K562 (cell line): ENCODE measurements at regions not wholly inside any gene's neighbourhood (a gene's known extent, or its start where the extent isn't known, plus 50 kb on each side); places are given as distances from the start of the nearest gene placed in this dataset.

Source experiments
- ATAC-seq: fragments of 200-7000 bp; cut with Tn5 transposase; 3 replicates; pipeline ENCODE4 v1.9.1; 2020; ENCODE audit warnings: moderate library complexity
- BruUV-seq: library from RNA; stranded (reverse); fragments of 400-500 nt; replicated peaks from 2 replicates; lab custom pipeline; 2021; lab: Mats Ljungman, UMichigan
- CTCF ChIA-PET: fragments of 300-600 bp; formaldehyde crosslinking; extraction: SDS; loops from one replicate; lab custom pipeline; 2021; ENCODE audit warnings: low intra/inter-chr PET ratio; lab: Yijun Ruan, JAX
- POLR2A ChIA-PET: fragments of 300-600, 350-650 bp; sonication (Branson Sonifier 250); formaldehyde crosslinking; extraction: SDS; loops from one replicate; lab custom pipeline; 2021; ENCODE audit warnings: antibody characterized with exemption, inconsistent platforms; lab: Yijun Ruan, JAX
- DNase-seq, 4 experiments: peaks; one replicate each; pipeline versions ENCODE4 v3.0.0 to v3.0.0-alpha.2; 2011 to 2018; ENCODE audit warnings: low spot score in 3 of 4, mixed read lengths in 3 of 4; ENCODE audit errors: extremely low read depth in 1 of 4
- FAIRE-seq: peaks from 2 replicates; lab custom pipeline; 2011; peaks lifted over from hg19 to GRCh38; lab: Jason Lieb, UNC
- H2AFZ ChIP-seq: 2 replicates; pipeline ENCODE4 v1.6.0; 2011; ENCODE audit warnings: low read depth, low read length, control low read depth, inconsistent platforms
- H3K27ac ChIP-seq: fragments of 200-600 bp; 3 replicates; pipeline ENCODE4 v1.8.0; 2011; ENCODE audit warnings: low read depth, mild to moderate bottlenecking, control low read depth, inconsistent platforms, low read length, moderate library complexity, mixed read lengths; ENCODE audit errors: extremely low read depth
- H3K27me3 ChIP-seq, 2 experiments: fragments of 300-600 bp in 1 of 2; 2 replicates in 1 of 2; 3 replicates in 1 of 2; pipeline versions ENCODE4 v1.6.0 to v1.8.0; 2011; ENCODE audit warnings: inconsistent platforms in 2 of 2, low read length in 2 of 2, mild to moderate bottlenecking in 1 of 2, mixed read lengths in 1 of 2, moderate library complexity in 1 of 2; ENCODE audit not compliant: control insufficient read depth in 2 of 2, insufficient read depth in 2 of 2
- H3K36me3 ChIP-seq: fragments of 300-600 bp; 3 replicates; pipeline ENCODE4 v1.8.0; 2011; ENCODE audit warnings: mild to moderate bottlenecking, low read length, inconsistent platforms; ENCODE audit not compliant: control insufficient read depth, insufficient read depth
- H3K4me1 ChIP-seq, 2 experiments: fragments of 200-600 bp in 1 of 2; replicated peaks in 1 of 2; 2 replicates in 1 of 2; 3 replicates in 1 of 2; pipeline versions ENCODE4 v1.5.1 to v1.8.0; 2011; ENCODE audit warnings: inconsistent platforms in 2 of 2, low read length in 2 of 2, mild to moderate bottlenecking in 1 of 2, mixed read lengths in 1 of 2, moderate library complexity in 1 of 2; ENCODE audit not compliant: control insufficient read depth in 2 of 2, insufficient read depth in 2 of 2
- H3K4me2 ChIP-seq: 2 replicates; pipeline ENCODE4 v1.6.1; 2011; ENCODE audit warnings: low read length, control low read depth, inconsistent platforms, mixed read lengths; ENCODE audit not compliant: insufficient read depth
- H3K4me3 ChIP-seq: fragments of 200-600 bp; sonication (generic), shearing (Covaris generic); 2 replicates; pipeline ENCODE4 v1.5.1; 2016; ENCODE audit warnings: control low read depth, inconsistent platforms
- H3K79me2 ChIP-seq: fragments of 200-600 bp; 3 replicates; pipeline ENCODE4 v1.8.0; 2011; ENCODE audit warnings: low read length, inconsistent platforms; ENCODE audit not compliant: control insufficient read depth, insufficient read depth
- H3K9ac ChIP-seq, 2 experiments: 2 replicates each; pipeline versions ENCODE4 v1.6.0 to v1.6.1; 2011; ENCODE audit warnings: low read depth in 2 of 2, low read length in 2 of 2, control low read depth in 1 of 2, inconsistent platforms in 1 of 2, mild to moderate bottlenecking in 1 of 2, mixed read lengths in 1 of 2; ENCODE audit not compliant: insufficient read depth in 1 of 2
- H3K9me1 ChIP-seq: one replicate; pipeline ENCODE4 v1.6.0; 2011; ENCODE audit warnings: inconsistent platforms, mild to moderate bottlenecking, low read length, moderate library complexity; ENCODE audit not compliant: control insufficient read depth, insufficient read depth
- H3K9me3 ChIP-seq: replicated peaks from 2 replicates; pipeline ENCODE4 v1.5.1; 2011; ENCODE audit warnings: low read depth, low read length, inconsistent platforms; ENCODE audit not compliant: control insufficient read depth, insufficient read depth
- H4K20me1 ChIP-seq: replicated peaks from 2 replicates; pipeline ENCODE4 v1.6.1; 2011; ENCODE audit warnings: low read length, inconsistent platforms, mixed read lengths; ENCODE audit not compliant: control insufficient read depth, insufficient read depth
- ETS2 ChIP-seq: IDR thresholded peaks from 2 replicates; pipeline ENCODE4 v1.6.1; 2016; ENCODE audit warnings: borderline replicate concordance, missing genetic modification characterization, mild to moderate bottlenecking, moderate library complexity, missing compliant biosample characterization; ENCODE audit not compliant: poor library complexity, severe bottlenecking
- NFXL1 ChIP-seq: fragments of 450-650 bp; formaldehyde crosslinking; IDR thresholded peaks from 2 replicates; pipeline ENCODE4 v1.4.0; 2021; ENCODE audit warnings: mild to moderate bottlenecking
- POU5F1 ChIP-seq: fragments of 150-350 bp; IDR thresholded peaks from 2 replicates; pipeline ENCODE4 v1.6.1; 2014; ENCODE audit warnings: borderline replicate concordance, low read length, low read depth, mild to moderate bottlenecking; ENCODE audit not compliant: partially characterized antibody
- TEAD1 ChIP-seq, 2 experiments: fragments of 450-650 bp in 1 of 2; sonication (generic) in 1 of 2; formaldehyde crosslinking; IDR thresholded peaks; 2 replicates each; pipeline versions ENCODE4 v1.4.0 to v1.8.0; 2020 to 2022; ENCODE audit warnings: mild to moderate bottlenecking in 2 of 2, missing genetic modification reagents in 1 of 2
- ZNF24 ChIP-seq: fragments of 450-650 bp; IDR thresholded peaks from 2 replicates; pipeline ENCODE4 v1.6.1; 2016
- WGBS: fragments of 100-300 bp; shearing (Covaris generic); methylation state at CpG from one replicate; pipeline ENCODE4 v1.1.6; 2016; ENCODE audit warnings: low coverage, mixed read lengths; ENCODE audit not compliant: insufficient coverage; ENCODE audit errors: missing lambda C conversion rate; 5-methylcytosine and 5-hydroxymethylcytosine counted together
- in situ Hi-C: fragments of 300-500 bp; cut with MboI; formaldehyde crosslinking; loops from 4 replicates; pipeline ENCODE4 v1.15.0; 2018; ENCODE audit warnings: inconsistent platforms, mixed read lengths
- intact Hi-C: fragments of 100-400 bp; cut with micrococcal nuclease; formaldehyde crosslinking; loops from 2 replicates; pipeline ENCODE4 v1.14.2; 2022
- TF ChIP-seq, protein P1 (sequence below): fragments of 450-650 bp; IDR thresholded peaks from 2 replicates; pipeline ENCODE4 v1.6.1; 2018; ENCODE audit warnings: mild to moderate bottlenecking, low read depth; ENCODE audit not compliant: partially characterized antibody
- TF ChIP-seq, protein P2 (sequence below): fragments of 250-450 bp; sonication (Bioruptor Pico); IDR thresholded peaks from 2 replicates; pipeline ENCODE4 v1.9.0; 2021; ENCODE audit warnings: mild to moderate bottlenecking, inconsistent platforms

DNA sequence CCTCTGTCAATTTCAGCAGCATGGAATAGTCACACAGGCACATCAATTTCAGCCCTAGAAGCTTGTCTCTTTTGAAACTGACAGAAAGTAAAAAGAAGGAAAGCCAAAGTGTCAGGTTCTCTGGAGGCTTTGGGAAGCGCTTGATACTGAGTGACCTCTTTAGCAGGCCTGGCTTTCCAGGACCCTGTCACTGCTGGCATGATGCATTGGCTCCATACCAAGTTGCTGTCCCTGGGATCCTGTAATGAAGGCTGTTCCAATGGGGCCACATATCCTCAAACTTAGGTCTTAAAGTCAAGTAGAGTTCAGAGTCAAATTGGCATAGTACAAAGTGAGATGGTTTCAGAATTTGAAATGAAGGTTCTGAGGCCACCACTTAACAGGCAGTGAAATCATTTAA lies 640.9 kb downstream of the SQOR start:
- Histone ChIP-seq H3K4me1 (no peaks in the 10 kb centered on the region), H4K20me1 (no peaks in the 10 kb centered on the region), H3K27me3 (no peaks in the 10 kb centered on the region), H3K79me2 (no peaks in the 10 kb centered on the region), H3K9me1 (no peaks in the 10 kb centered on the region), H3K27ac (no peak overlapping the region), H3K4me2 (no peak overlapping the region), H3K4me3 (no peak overlapping the region), H3K36me3 (no peaks in the 10 kb centered on the region), H2AFZ (no peak overlapping the region), H3K9ac (no peak overlapping the region), H3K9me3 (no peaks in the 10 kb centered on the region)
- no peak for FAIRE-seq
- intact Hi-C loops, result no loop called here
- WGBS, result 0% methylated on average over 1 of the region's 1 CpG
- TF ChIP-seq, protein P1, sequence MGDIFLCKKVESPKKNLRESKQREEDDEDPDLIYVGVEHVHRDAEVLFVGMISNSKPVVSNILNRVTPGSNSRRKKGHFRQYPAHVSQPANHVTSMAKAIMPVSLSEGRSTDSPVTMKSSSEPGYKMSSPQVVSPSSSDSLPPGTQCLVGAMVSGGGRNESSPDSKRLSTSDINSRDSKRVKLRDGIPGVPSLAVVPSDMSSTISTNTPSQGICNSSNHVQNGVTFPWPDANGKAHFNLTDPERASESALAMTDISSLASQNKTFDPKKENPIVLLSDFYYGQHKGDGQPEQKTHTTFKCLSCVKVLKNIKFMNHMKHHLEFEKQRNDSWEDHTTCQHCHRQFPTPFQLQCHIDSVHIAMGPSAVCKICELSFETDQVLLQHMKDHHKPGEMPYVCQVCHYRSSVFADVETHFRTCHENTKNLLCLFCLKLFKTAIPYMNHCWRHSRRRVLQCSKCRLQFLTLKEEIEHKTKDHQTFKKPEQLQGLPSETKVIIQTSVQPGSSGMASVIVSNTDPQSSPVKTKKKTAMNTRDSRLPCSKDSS, result no peak
- TF ChIP-seq TEAD1 (CRISPR knock-in tag; IDR thresholded peaks at IDR 0.05) (no peak), POU5F1 (no peak), ETS2 (tag) (no peak), NFXL1 (CRISPR knock-in tag) (no peak), ZNF24 (no peak)
- TF ChIP-seq, protein P2, sequence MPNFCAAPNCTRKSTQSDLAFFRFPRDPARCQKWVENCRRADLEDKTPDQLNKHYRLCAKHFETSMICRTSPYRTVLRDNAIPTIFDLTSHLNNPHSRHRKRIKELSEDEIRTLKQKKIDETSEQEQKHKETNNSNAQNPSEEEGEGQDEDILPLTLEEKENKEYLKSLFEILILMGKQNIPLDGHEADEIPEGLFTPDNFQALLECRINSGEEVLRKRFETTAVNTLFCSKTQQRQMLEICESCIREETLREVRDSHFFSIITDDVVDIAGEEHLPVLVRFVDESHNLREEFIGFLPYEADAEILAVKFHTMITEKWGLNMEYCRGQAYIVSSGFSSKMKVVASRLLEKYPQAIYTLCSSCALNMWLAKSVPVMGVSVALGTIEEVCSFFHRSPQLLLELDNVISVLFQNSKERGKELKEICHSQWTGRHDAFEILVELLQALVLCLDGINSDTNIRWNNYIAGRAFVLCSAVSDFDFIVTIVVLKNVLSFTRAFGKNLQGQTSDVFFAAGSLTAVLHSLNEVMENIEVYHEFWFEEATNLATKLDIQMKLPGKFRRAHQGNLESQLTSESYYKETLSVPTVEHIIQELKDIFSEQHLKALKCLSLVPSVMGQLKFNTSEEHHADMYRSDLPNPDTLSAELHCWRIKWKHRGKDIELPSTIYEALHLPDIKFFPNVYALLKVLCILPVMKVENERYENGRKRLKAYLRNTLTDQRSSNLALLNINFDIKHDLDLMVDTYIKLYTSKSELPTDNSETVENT (CRISPR knock-in tag), result no peak
- in situ Hi-C loops, result no loop called here
- ChIA-PET CTCF (no interaction called here), POLR2A (no interaction called here)
- no TSS peak for BruUV-seq
- DNase-seq, result no peak
- no peak for ATAC-seq
